CD1c-positive myeloid dendritic cell (primary cell): ENCODE measurements at regions not wholly inside any gene's neighbourhood (a gene's known extent, or its start where the extent isn't known, plus 50 kb on each side); places are given as distances from the start of the nearest gene placed in this dataset.
"Not testable (repeated sequence)": the region's sequence is repeated elsewhere in the genome, so short reads cannot be mapped to it uniquely, and the experiment has no call there.

Source experiments
- DNase-seq: peaks from one replicate; pipeline ENCODE4 v3.0.0-alpha.2; 2016; ENCODE audit errors: extremely low spot score

DNA sequence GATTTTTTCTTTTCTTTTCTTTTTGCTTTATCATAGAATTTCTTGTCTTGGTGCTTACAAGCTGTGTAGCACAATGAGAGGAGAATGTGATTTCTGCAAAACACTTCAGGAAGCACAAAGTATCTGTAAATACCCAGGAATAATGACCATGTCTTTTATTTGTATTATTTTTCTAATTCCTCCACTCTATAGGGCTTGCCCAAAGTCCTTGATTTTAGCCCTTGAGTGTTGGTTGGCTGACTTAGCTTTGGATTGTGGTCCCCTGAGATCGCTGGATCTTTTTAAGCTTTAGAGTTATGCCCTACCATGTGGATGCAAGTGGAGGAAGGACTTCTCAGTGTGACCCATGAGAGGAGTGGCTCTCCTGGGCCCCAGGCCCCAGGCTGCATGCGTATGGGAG is 52.2 kb downstream of the HOXC4 start:
- DNase-seq = not testable (repeated sequence)

GRCh38 chr12:54106252-54106651 is 52.6 kb downstream of the HOXC4 start:
- DNase-seq = not testable (repeated sequence)

- not testable (repeated sequence) for DNase-seq
Measured at GRCh38 chr12:54106803-54107579, 53.4 kb downstream of the HOXC4 start.

GRCh38 chr12:54112336-54112735 is 58.7 kb downstream of the HOXC4 start:
- not testable (repeated sequence) for DNase-seq

GRCh38 chr12:54116055-54116454 is 62.4 kb downstream of the HOXC4 start:
- DNase-seq = peak; percentile 49

GRCh38 chr12:54117392-54117791 is 63.8 kb downstream of the HOXC4 start:
- not testable (repeated sequence) for DNase-seq

GRCh38 chr12:54119082-54119481 is 65.4 kb downstream of the HOXC4 start:
- DNase-seq = not testable (repeated sequence)

DNA sequence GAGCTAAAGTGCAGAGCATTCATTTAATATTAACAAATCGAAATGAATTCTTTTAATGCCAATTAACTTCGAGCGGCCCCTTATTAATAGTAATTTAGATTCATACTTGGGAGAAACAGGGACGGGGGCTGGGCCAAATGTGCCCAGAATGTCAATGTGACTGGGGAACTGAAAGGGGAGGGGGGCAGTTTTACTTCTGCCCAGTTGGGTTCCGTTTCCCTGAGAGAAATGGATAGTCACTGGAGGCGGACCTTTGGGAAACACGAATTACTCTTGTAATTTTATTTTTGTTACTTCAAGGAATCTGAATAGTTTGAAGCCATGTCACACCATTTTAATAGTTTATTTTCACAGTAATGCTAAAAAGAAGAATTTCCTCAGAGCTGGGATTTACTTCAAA is 64.8 kb downstream of the SMUG1 start:
- peak; percentile 75 for DNase-seq

DNA sequence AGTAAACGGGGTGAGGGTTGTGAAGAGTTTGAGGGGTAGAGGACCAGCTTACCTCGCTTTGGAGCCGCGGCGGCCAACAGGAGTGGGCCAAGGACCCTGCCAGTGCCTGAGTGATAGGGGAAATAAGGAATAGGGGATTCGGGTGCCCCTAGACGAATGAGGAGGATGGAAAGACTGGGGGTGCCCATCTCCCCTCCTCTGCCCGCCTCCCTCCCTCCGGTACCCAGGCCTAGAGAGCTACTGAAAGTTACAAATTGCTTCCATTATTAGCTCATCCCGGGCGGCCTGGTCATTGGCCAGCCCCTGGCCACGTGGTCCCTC is 63.1 kb downstream of the SMUG1 start:
- DNase-seq = not testable (repeated sequence)

DNA sequence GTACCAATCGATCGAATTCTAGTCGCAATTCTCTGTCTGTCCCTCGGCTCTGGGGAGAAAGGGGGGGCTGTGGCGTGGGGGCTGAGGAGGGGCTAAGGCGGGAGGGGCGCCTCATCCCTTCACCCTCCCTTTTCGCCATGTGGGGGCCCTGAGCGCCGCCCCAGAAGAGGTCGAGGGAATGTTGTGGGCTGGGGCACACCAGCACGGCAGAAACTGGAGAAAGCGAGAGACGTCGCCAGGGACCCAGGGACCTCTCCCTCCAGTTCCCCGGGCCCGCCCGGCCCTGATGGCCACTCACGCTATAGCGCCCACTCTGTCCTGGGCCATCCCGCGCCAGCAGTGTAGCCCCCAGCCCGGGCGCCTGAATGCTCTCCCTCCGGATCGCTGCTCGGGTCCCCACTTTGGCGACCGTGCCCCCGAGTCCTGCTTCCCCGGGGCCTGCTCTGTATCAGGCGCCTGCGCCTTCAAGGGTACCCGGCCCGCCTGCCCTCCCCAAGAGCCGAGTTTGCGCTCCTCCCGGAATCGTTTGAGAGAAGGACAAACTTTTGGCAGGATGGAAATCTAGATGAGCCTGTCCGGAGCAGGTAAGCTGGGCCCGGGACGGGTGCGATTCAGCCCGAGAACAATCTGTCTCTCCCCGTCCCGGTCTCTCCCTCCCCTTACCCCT is 62.6 kb downstream of the SMUG1 start:
- no peak for DNase-seq

DNA sequence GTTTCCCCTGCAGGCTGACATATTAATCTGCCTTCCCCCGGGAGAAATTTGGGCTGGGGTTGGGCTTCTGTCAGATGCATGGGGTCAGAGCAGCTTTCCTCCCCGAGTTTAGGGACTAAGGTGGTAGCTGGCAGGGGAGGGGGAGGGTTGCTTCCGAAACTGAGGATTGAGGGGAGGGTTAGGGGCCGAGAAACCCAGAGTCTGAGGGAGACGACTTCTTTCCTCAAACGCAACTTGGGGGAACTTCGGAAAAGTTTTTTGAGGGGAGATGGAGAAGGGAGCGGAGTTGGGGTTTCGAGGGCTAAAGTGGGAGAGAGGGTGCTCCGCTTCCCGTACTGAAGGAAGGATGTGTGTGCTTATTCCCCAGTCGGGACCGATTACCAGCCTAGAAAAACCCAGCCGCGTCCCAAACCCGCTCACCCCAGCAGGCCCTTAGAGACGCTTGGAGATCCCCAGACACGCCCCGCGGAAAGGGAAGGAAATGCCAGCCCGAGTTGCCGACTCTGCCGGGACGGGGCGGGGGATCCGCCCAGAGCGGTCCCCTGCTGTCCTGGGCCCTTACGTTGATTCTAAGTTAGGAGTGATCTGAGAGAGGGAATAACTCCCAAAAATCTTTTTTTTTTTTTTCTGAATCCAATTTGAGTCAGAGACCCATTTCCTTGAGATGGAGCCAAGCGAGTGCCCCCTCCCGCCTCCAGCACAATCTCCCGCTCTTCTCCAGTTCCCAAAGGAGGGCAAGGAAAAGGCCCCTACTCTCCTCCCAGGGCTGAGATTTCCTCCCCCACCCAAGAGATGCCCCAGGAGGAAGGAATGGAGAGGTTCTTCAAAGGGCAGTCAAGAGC is 61.9 kb downstream of the SMUG1 start:
- peak; percentile 47 for DNase-seq

GRCh38 chr12:54127538-54128259 is 61.1 kb downstream of the SMUG1 start:
- DNase-seq = no peak

GRCh38 chr12:54128416-54128815 is 60.4 kb downstream of the SMUG1 start:
- DNase-seq = no peak

GRCh38 chr12:54129028-54129903 is 59.5 kb downstream of the SMUG1 start:
- no peak for DNase-seq
